Type B pancreatic cell (in vitro differentiated cells): ENCODE measurements at regions not wholly inside any gene's neighbourhood (a gene's known extent, or its start where the extent isn't known, plus 50 kb on each side); places are given as distances from the start of the nearest gene placed in this dataset.
A peak's percentile ranks its signal among the peaks of the same experiment; 100 is the strongest.

Source experiments
- DNase-seq: peaks from one replicate; pipeline ENCODE4 v3.0.0; 2021; ENCODE audit warnings: mixed read lengths; ENCODE audit not compliant: unreplicated experiment; ENCODE audit errors: extremely low spot score
- H3K27ac Mint-ChIP-seq: 2 replicates; pipeline ENCODE4 v1.8.0; 2021; ENCODE audit warnings: mild to moderate bottlenecking, mixed read lengths
- H3K27me3 Mint-ChIP-seq: 2 replicates; pipeline ENCODE4 v1.8.0; 2021; ENCODE audit warnings: mixed read lengths
- H3K36me3 Mint-ChIP-seq: 2 replicates; pipeline ENCODE4 v1.8.0; 2021; ENCODE audit warnings: mixed read lengths
- H3K4me1 Mint-ChIP-seq: one replicate; pipeline ENCODE4 v1.8.0; 2021; ENCODE audit warnings: mixed read lengths; ENCODE audit not compliant: unreplicated experiment
- H3K4me3 Mint-ChIP-seq: 2 replicates; pipeline ENCODE4 v1.8.0; 2021; ENCODE audit warnings: mild to moderate bottlenecking, mixed read lengths
- H3K9me3 Mint-ChIP-seq: 2 replicates; pipeline ENCODE4 v1.8.0; 2021; ENCODE audit warnings: mixed read lengths
- CTCF ChIP-seq: fragments of 200-600 bp; sonication (generic); conservative IDR thresholded peaks from 2 replicates; pipeline ENCODE4 v1.5.0; 2021; ENCODE audit warnings: antibody characterized with exemption, mild to moderate bottlenecking

- H3K4me1 Mint-ChIP-seq: peaks cover 5% of the 10 kb centered on the region
- no peak for DNase-seq
- TF ChIP-seq CTCF: no peak
- H3K4me3 Mint-ChIP-seq: no peak overlapping the region
- H3K27me3 Mint-ChIP-seq: no peaks in the 10 kb centered on the region
- no peaks in the 10 kb centered on the region for H3K9me3 Mint-ChIP-seq
- H3K27ac Mint-ChIP-seq: no peak overlapping the region
- H3K36me3 Mint-ChIP-seq: no peaks in the 10 kb centered on the region
Observed at GRCh38 chr11:105260976-105261375, 121.4 kb upstream of the CARD18 start.

GRCh38 chr11:105245781-105246315 is 106.3 kb upstream of the CARD18 start:
- Mint-ChIP-seq H3K27ac (no peak overlapping the region), H3K4me1 (peaks cover 4% of the 10 kb centered on the region), H3K4me3 (no peak overlapping the region), H3K36me3 (no peaks in the 10 kb centered on the region), H3K27me3 (no peaks in the 10 kb centered on the region), H3K9me3 (peaks cover 7% of the 10 kb centered on the region)
- no peak for DNase-seq
- no peak for TF ChIP-seq CTCF

GRCh38 chr11:105244160-105244825 is 104.7 kb upstream of the CARD18 start:
- H3K4me1 Mint-ChIP-seq: peaks cover 4% of the 10 kb centered on the region
- no peaks in the 10 kb centered on the region for H3K27me3 Mint-ChIP-seq
- peak overlapping the region; percentile 63 for H3K27ac Mint-ChIP-seq
- H3K4me3 Mint-ChIP-seq: peak overlapping the region; percentile 46
- no peaks in the 10 kb centered on the region for H3K36me3 Mint-ChIP-seq
- peaks cover 8% of the 10 kb centered on the region for H3K9me3 Mint-ChIP-seq
- no peak for TF ChIP-seq CTCF
- DNase-seq: no peak

GRCh38 chr11:105241136-105241535 is 101.6 kb upstream of the CARD18 start:
- Mint-ChIP-seq H3K4me1 (peaks cover 4% of the 10 kb centered on the region), H3K9me3 (peaks cover 8% of the 10 kb centered on the region), H3K27ac (no peak overlapping the region), H3K27me3 (no peaks in the 10 kb centered on the region), H3K36me3 (no peaks in the 10 kb centered on the region), H3K4me3 (no peak overlapping the region)
- no peak for TF ChIP-seq CTCF
- no peak for DNase-seq

- no peak for DNase-seq
- no peak overlapping the region for H3K4me3 Mint-ChIP-seq
- TF ChIP-seq CTCF: no peak
- no peak overlapping the region for H3K27ac Mint-ChIP-seq
- H3K9me3 Mint-ChIP-seq: peaks cover 8% of the 10 kb centered on the region
- no peaks in the 10 kb centered on the region for H3K4me1 Mint-ChIP-seq
- H3K36me3 Mint-ChIP-seq: no peaks in the 10 kb centered on the region
- no peaks in the 10 kb centered on the region for H3K27me3 Mint-ChIP-seq
Observed at GRCh38 chr11:105236664-105237063, 97.1 kb upstream of the CARD18 start.
